GM19238 (cell line): ENCODE measurements at regions not wholly inside any gene's neighbourhood (a gene's known extent, or its start where the extent isn't known, plus 50 kb on each side); places are given as distances from the start of the nearest gene placed in this dataset.
A peak's percentile ranks its signal among the peaks of the same experiment; 100 is the strongest.
"Not testable (repeated sequence)": the region's sequence is repeated elsewhere in the genome, so short reads cannot be mapped to it uniquely, and the experiment has no call there.

ENCODE experiments used
- DNase-seq: peaks from one replicate; pipeline ENCODE4 v3.0.0; 2011; ENCODE audit warnings: low spot score; ENCODE audit not compliant: insufficient read length

- peak; percentile 36 for DNase-seq
Observed at GRCh38 chr13:38415233-38415632, 65.6 kb downstream of the UFM1 start.

DNA sequence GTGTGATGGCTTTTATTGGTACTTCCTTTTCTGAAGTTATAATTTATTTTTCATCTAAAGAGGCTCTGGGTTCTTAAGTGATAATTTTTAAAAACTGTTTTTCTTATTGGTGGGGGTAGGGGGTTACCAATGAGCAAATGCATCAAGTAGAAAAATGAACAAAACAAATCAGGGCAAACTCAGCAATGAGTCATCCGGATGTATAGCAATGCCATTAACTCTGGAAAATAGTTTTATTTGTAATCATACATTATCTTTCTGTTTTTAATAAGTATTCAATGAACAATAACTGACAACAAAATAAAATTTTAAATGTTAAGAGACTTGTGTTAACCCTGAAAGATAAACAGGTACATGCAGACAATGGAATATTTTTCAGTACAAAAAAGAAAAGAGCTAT lies 67.6 kb downstream of the UFM1 start:
- DNase-seq = no peak

GRCh38 chr13:38417727-38418126 lies 68.1 kb downstream of the UFM1 start:
- DNase-seq = no peak

GRCh38 chr13:38418286-38418685 lies 68.6 kb downstream of the UFM1 start:
- DNase-seq = no peak

DNA sequence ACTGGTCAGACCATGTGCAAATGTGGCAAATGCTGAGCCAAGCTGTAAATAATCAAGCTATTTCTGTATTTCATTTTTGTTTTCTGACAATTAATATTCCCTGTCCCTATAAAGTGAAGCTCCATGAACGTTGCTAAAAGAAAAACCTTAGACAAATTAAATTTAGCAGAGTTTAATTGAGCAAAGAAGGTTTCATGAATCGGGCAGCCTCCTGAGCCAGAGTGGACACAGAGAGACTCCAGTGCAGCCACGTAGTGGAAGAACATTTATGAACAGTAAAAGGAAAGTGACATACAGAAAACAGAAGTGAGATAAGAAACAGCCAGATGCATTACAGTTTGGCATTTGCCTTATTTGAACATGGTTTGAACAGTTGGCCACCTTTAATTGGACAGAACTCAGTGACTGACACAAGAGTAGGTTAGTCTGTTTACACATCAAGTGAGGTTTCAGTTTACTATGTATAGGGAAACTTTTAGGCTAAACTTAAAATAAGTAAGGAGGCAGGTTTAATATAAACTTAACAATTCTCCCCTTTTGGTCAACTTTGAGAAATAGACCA lies 69.7 kb downstream of the UFM1 start:
- DNase-seq = no peak

DNA sequence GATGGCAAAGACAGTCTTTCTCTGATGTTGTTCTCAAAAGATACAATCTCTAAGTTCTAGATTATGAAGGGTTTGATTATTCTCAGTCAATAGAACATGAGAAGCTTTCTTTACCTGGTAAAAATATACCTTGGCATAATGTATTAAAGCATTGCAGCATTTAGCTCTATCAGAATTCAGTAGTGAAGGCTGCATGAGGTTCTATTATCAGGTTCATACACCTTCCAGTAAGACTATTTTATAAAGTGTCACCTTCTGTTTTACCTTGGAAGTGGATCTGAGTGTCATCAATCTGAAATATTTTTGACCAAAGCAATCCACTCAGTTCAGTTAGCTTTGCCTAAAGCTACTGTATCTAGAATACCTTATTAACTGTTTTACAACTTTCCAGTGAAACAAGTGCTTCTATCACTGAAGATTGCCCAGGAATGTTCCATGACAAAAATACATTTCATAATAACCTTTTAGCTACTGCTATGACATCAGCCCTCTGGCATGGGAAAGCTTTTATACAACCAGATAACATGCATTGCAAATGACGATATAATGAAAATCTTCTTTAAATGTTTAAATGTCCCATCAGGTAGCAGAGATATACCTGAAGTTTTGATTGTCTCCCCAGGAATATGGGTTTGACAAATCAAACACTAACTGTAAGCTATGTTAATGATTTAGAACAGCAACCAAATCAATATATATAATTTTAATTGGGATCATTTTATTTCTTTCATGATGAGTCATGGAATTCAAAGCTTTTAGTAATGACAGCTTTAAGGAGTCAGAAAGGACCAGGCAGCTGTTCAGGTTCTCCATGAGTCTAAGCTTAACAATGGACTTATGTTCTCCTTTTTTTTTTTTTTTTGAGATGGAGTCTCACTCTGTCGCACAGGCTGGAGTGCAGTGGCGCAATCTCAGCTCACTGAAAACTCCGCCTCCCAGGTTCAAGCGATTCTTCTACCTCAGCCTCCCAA lies 72.2 kb downstream of the UFM1 start:
- DNase-seq = no peak

- no peak for DNase-seq
Observed at GRCh38 chr13:38429916-38430315, 80.3 kb downstream of the UFM1 start.

DNA sequence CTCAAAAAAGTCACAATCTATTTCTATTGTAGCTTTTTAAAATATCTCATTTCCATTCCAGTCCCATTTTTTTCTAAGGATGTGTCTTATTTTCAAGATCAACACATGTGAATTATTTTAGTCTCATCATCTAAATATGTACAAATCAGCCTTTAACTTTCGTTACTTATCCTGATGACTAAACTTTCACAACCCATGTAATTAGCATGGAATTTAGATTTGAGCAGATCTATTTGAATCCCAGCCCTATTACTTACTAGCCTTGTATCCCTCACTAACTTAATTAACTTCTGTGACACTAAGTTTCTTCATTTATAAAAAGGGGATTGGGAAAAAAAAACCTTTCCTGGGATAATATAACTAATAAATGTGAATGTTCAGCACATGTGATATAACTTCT lies 81.1 kb downstream of the UFM1 start:
- no peak for DNase-seq

- no peak for DNase-seq
Observed at GRCh38 chr13:38440666-38441065, 91.0 kb downstream of the UFM1 start.

- DNase-seq = no peak
Observed at GRCh38 chr13:38444904-38445303, 95.3 kb downstream of the UFM1 start.

GRCh38 chr13:38452656-38453055 lies 103.0 kb downstream of the UFM1 start:
- DNase-seq = no peak

GRCh38 chr13:38462605-38463004 lies 113.0 kb downstream of the UFM1 start:
- DNase-seq = no peak

GRCh38 chr13:38463048-38463447 lies 113.4 kb downstream of the UFM1 start:
- no peak for DNase-seq

DNA sequence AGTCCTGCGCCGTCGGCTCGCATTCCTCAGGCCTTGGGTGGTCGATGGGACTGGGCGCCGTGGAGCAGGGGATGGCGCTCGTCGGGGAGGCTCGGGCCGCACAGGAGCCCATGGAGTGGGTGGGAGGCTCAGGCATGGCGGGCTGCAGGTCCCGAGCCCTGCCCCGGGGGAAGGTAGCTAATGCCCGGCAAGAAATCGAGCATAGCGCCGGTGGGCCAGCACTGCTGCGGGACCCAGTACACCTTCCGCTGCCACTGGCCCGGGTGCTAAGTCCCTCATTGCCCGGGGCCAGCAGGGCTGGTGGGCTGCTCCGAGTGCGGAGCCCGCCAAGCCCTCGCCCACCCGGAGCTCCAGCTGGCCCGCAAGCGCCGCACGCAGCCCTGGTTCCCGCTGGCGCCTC lies 122.8 kb downstream of the UFM1 start:
- DNase-seq = not testable (repeated sequence)

DNA sequence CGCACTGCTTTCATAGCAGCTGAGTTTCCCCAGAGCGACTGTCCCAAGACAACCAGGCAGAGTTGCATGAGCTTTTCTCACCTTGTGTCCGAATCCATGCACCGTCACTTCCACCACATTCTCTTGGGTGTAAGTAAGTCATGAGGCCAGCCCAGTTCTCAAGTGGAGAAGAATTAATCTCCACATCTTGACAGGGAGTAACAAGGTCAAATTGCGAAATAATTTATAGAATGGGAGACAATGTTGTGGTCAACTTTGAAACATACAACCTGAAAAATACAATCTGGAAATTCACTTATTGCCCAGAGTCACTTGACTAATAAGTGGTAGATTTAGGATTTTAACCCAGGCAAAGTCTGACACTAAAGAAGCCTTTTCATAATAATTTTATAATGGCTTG lies 123.7 kb downstream of the UFM1 start:
- DNase-seq = no peak

DNA sequence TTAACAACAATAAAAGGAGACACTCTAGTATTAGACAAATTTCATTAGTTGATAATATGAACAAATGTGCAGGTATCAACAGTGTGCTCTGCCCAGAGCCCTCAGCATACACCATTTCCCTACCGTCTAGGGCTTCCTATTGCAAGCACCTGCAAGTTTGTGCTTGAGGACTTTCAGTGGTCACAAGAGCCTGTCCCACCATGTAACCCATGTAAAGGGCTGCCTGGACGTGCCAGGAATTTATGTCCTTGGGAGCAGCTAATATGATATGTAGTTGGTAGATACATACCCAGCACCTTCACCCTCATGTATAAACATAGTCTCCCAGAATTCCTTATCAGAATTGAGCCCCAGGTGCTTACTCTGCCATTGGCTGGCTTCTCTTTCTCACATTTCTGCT lies 128.0 kb downstream of the UFM1 start:
- no peak for DNase-seq

DNA sequence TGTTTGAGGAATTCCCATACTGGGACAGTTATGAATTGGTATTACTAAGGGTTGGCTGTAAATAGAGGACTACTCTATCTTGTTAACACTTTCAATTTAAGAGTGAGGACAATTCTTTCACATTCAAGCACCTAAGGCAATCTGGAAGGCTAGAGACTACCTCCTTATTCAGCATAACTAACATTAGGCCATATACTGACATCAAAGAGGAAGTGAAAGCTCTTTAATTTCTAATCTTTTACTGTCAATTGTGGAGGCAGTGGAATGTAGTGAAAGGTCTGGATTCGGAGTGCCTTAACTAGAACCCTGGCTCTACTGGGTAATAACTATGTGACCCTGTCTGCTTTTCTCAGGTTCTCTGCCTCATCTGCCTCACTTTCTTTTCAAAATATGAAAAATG lies 134.0 kb downstream of the UFM1 start:
- DNase-seq = no peak

- DNase-seq = no peak
Observed at GRCh38 chr13:38490657-38491056, 141.0 kb downstream of the UFM1 start.

DNA sequence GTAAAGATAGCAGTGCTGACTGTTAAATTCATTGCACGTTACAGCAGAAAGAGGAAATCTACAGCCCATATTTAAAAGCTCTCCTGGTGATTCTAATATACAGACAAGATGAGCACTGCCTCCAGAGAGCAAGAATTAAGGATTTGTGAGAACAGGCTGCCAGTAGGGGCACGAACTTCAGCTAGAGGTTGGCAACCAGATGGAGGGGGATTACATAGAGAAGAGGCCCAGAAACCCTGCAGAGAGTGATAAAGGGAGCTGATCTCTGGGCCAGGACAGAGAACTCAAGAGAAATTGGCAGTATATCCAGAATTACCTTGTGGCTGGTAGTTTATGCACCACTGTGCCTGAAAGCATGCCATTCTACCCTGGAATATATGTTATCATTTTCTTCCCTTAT lies 144.8 kb downstream of the UFM1 start:
- no peak for DNase-seq

DNA sequence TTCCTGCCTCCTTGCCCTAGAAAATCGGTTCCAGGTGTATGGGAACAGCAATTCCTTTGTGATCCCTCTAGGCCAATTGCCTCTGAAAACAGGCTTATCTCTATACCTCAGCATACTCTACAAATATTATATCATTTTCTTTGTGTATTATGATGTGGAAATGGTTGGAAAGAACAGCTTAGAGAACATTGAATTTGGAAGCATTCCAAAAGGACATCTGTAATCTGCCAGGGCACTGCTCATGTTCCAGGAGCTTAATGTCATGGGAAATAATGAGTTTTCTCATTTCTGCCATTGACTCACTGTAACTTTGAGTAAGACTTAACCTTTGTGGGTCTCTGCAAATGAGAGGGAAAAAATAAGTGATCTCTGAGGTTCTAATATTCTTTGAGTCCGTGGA lies 147.3 kb downstream of the UFM1 start:
- DNase-seq = no peak

DNA sequence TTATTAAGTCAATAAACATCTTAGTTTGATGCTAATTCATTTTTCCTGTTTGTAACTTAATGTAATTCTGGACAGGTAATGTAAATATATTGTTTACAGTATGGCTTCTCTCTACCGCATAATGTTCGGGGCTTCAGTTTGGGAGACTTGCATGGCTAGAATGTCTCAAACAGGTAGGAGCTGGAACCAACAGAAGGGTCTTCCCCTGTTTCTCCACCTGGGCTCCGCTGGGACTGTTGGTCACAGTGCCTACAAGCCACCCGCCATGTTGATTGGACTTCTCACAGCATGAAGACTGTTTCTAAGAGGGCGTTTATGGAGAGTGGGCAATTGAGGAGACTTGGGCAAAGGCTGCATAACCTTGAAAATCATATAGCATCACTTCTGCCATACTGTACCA lies 148.6 kb downstream of the UFM1 start:
- DNase-seq = no peak

- DNase-seq = no peak
Observed at GRCh38 chr13:38514575-38514974, 164.9 kb downstream of the UFM1 start.

GRCh38 chr13:38518328-38518727 lies 168.5 kb upstream of the FREM2 start:
- DNase-seq = no peak
